H1 (cell line): ENCODE measurements at regions not wholly inside any gene's neighbourhood (a gene's known extent, or its start where the extent isn't known, plus 50 kb on each side); places are given as distances from the start of the nearest gene placed in this dataset.

Experiments used
- BCL11A ChIP-seq, 2 experiments: IDR thresholded peaks; one replicate each; pipeline ENCODE4 v1.6.1; 2011; ENCODE audit warnings: low read depth in 2 of 2, low read length in 2 of 2, mild to moderate bottlenecking in 2 of 2
- CBX8 ChIP-seq: fragments of 300-800, 300-1000 bp; sonication (generic); IDR thresholded peaks from 2 replicates; pipeline ENCODE4 v1.7.1; 2016; ENCODE audit warnings: low read depth, low read length, borderline replicate concordance
- CHD7 ChIP-seq: fragments of 300-600 bp; sonication (generic); IDR thresholded peaks from 2 replicates; pipeline ENCODE4 v1.7.1; 2012; ENCODE audit warnings: low read length, moderate library complexity, mild to moderate bottlenecking, inconsistent platforms; ENCODE audit not compliant: insufficient replicate concordance
- SP2 ChIP-seq: IDR thresholded peaks from 2 replicates; pipeline ENCODE4 v1.6.1; 2012; ENCODE audit warnings: mild to moderate bottlenecking, low read length, inconsistent platforms
- TAF7 ChIP-seq: optimal IDR thresholded peaks from 2 replicates; pipeline ENCODE3; 2011; ENCODE audit warnings: low read depth, mild to moderate bottlenecking, inconsistent platforms, low read length, moderate library complexity, borderline replicate concordance
- TEAD4 ChIP-seq: IDR thresholded peaks from 2 replicates; pipeline ENCODE4 v1.6.1; 2012; ENCODE audit warnings: low read depth, low read length, inconsistent platforms, mixed read lengths

- no peak for TF ChIP-seq TEAD4
- no peak for TF ChIP-seq CBX8
- TF ChIP-seq SP2, result no peak
- TF ChIP-seq TAF7, result no peak
- TF ChIP-seq CHD7, result no peak
- TF ChIP-seq BCL11A (IDR thresholded peaks at IDR 0.05; ENCODE audit: low read depth in 2 of 2, low read length in 2 of 2), result no peak
Measured at GRCh38 chr5:166354332-166354731, 1937.1 kb upstream of the WWC1 start (continued).
